GM19455 (cell line): ENCODE measurements at regions not wholly inside any gene's neighbourhood (a gene's known extent, or its start where the extent isn't known, plus 50 kb on each side); places are given as distances from the start of the nearest gene placed in this dataset.
"Not testable (repeated sequence)": the region's sequence is repeated elsewhere in the genome, so short reads cannot be mapped to it uniquely, and the experiment has no call there.

Experiments used
- ATAC-seq: cut with Tn5 transposase; IDR thresholded peaks from one replicate; pipeline ENCODE4 v1.9.1; 2021; ENCODE audit not compliant: unreplicated experiment

GRCh38 chr10:23869548-23869947, 339.4 kb upstream of the KIAA1217 start:
- no peak for ATAC-seq

- no peak for ATAC-seq
Measured at GRCh38 chr10:23869996-23870395, 338.9 kb upstream of the KIAA1217 start.

DNA sequence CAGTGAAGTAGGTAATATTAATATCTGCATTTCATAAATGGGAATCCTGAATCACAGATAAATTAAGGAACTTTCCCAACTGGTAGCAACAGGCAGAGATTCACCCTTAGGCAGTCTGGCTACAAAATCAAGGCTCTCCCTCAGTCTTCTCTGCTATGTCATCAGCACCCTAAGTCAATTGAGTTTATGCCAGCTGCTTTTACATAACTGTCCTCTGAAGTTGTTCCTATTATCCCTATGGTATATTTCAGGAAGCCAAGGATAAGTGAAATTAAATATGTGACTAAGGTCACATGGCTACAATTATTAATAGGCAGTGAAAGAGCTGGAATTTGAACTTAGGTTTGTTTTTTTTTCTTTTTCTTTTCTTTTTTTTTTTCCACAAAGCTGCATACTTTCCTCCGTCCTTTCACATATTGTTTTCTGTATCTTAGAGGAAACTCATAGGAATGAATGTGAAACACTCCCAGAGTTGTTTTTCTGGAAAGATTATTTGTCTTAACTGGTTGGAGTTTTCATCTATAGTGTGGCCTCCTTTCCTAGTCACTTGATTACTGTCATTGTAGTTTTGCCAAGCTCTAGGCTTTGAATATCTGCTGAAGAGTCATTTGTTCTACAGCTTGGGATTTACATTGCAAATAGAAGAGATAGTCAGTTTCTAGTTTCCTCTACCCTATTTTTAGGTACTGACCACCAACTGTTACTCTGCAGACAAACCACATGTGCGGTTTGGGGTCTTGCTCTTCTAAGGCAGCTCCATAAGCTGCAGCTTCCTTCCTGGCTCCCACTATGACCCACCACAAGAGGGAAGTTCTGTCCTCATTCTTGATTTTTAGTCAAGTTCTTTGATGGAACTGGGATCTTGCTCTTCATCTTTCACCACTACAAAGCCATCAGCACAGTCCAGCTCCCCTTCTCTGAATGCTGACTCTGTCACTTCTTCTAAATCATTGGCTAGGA, 338.0 kb upstream of the KIAA1217 start:
- ATAC-seq = no peak

- ATAC-seq = no peak
Measured at GRCh38 chr10:23872290-23872689, 336.6 kb upstream of the KIAA1217 start.

GRCh38 chr10:23877791-23878320, 331.1 kb upstream of the KIAA1217 start:
- no peak for ATAC-seq

DNA sequence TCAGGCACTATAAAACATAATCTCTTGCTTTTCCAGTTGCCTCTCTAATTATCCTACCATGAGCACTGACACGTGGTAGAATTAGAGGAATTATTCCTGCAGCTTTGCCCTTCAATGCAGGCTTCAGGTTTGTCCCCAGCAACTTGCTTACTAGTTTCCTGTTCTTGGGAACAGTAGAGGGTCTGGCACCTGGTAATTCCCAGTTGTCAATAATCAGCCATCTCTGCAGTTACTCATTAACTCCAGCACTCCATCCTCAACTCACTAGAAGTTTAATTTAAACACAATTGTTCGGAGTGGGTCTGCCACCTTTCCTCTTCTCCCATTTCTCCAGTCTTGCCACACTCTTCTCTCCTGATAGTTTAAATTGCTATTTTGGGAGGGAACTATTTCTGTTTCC, 324.3 kb upstream of the KIAA1217 start:
- no peak for ATAC-seq

DNA sequence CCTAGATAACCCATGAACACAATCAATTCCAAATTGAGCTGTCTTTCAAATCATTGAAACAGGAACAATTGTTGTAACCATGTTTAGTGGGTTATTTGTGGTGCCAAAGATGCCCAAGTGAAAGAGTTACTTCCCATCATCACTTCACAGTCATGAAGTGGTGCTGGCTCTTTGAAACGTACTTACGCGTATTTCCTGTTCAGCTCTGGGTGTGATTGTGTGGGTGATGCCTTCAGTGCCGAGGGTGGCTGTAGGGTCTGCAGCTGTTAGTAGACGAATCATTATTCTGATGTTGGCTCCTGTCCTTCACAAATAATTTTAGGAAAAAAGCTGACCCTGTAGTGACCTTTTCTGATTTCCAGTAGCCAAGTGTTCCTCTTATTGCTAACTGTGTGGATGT, 323.1 kb upstream of the KIAA1217 start:
- ATAC-seq = no peak

GRCh38 chr10:23886355-23886754, 322.6 kb upstream of the KIAA1217 start:
- ATAC-seq = no peak

DNA sequence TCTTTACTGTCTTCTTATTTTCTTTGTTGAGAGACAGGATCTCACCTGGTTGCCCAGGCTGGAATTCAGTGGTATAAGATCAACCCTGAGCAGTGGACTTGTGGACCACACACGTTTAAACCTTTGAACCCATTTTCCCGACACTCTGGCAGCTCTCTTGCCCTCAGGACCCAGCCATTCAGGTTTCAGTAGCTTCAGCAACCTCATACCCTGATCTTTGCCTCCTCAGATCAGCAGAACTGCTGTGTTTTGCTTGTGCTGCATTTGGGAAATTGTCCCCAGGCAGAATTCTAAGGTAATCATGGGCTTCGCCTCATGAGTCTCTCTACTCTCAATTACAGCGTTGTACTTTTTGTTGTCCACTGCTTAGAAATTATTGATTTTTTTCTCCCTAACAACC, 317.6 kb upstream of the KIAA1217 start:
- ATAC-seq = no peak

- no peak for ATAC-seq
Measured at GRCh38 chr10:23892296-23892695, 316.6 kb upstream of the KIAA1217 start.

DNA sequence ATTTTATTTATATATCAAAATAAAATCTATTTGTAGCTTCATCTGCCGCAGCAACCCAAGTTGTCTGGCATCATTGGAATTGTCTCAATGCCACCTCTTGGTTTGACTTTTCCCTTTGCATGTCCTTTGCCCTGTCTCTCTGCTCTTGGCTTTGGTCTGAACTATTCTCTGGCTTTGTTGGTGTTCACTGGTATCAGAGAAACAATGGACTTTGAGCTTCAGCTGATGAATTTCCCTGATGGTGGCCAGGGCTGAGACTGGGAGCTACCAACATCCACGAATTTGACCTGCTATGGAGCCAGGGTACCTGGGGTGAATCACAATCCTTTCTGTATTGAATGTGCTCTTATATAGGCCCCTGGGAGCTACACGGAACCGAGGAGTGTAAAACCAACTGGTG, 311.7 kb upstream of the KIAA1217 start:
- ATAC-seq = no peak

DNA sequence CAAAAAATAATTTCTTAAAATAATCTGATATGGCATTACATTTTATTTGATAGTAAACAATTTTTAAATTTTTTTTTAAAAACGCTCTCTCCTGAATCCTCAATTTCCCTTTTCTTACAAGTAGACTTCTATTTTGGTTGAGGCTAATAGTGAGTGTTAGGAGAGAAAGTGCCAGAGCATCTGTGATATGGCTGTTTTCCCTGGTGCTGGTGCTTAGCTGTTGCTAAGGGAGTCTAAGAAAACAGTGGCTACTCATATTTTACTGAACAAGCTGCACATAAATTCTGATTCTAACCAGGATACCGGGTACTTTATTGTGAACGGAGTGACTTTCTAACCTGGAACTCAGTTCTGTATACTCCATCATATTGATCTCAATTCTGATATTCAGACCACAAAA, 311.1 kb upstream of the KIAA1217 start:
- ATAC-seq = no peak

DNA sequence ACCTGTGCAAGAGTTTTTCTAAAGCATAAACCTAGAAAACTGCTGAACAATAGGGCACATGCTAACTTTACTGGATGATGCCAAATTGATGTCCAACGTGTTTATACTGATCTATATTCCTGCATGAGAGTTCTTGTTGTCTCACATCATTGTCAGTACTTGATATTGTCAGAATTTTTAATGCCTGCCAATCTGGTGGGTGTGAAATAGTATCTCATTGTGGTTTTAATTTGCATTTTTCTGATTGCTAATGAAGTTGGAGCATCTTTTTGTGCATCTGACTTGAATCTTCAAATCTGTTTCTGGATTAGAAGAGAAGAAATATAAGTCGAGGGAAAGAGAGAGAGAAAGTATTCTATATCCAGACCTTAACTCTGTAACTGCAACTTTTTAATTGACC, 309.8 kb upstream of the KIAA1217 start:
- no peak for ATAC-seq

GRCh38 chr10:23910291-23910690, 298.6 kb upstream of the KIAA1217 start:
- no peak for ATAC-seq

GRCh38 chr10:23912884-23913404, 296.0 kb upstream of the KIAA1217 start:
- ATAC-seq = no peak

GRCh38 chr10:23914641-23915040, 294.3 kb upstream of the KIAA1217 start:
- no peak for ATAC-seq

- ATAC-seq = no peak
Measured at GRCh38 chr10:23917251-23917840, 291.6 kb upstream of the KIAA1217 start.

GRCh38 chr10:23918090-23918723, 290.7 kb upstream of the KIAA1217 start:
- no peak for ATAC-seq

DNA sequence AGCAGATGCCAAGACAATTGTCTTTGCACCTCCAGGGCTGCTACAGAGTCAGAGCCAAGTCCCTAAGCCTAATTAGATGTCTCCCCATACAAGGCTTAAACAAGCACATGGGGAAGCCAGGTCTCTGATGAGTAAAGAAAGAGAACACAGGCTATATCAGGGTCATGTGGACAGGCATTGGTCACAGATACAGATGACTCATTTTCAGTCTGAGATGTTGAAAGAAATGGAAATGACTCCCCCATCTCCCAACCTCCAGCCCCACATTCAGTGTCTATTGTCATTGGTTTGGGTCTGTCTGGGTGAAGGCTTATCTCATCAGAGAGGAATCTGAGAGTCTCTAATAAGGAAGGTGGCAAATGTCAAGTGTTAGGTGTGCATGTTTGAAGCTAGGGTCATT, 290.1 kb upstream of the KIAA1217 start:
- ATAC-seq = no peak

- ATAC-seq = no peak
Measured at GRCh38 chr10:23927576-23928325, 281.2 kb upstream of the KIAA1217 start.

DNA sequence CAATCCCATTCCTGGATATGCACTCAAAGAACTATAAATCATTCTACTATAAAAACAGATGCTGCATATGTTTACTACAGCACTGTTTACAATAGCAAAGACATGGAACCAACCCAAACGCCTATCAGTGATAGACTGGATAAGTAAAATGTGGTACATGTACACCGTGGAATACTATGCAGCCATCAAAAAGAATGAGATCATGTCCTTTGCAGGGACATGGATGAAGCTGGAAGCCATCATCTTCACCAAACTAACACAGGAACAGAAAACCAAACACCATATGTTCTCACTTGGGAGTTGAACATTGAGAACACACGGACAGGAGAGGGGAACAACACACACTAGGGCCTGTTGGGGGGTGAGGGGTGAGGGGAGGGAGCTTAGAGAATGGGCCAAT, 274.9 kb upstream of the KIAA1217 start:
- ATAC-seq = not testable (repeated sequence)
